ENCODE measurements at regions not wholly inside any gene's neighbourhood (a gene's known extent, or its start where the extent isn't known, plus 50 kb on each side); places are given as distances from the start of the nearest gene placed in this dataset.

DNA sequence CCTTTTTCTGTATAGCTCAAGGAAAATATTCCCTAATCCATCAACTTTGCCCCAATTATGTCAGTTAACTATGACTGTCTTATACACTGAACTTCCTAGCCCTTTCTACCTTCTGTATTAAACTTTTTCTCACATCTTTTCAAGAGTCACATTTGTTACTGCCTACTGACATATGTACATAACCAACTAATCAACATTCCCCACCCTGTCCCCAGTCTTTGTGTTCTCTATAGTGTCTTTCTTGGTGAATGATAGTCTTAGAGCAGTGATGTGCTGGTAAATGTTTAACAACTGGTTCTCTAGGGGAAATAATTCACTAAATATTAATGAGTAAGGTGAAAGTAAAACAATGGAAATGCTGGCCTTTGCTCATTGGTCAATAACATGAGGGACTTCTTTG is 61.6 kb upstream of the PIK3C3 start (continued):
- TF ChIP-seq EP300 (IDR thresholded peaks at IDR 0.05; ENCODE audit: borderline replicate concordance in 1 of 2, low read depth in 2 of 2, low read length in 2 of 2) = no peak
- TF ChIP-seq, protein P1, sequence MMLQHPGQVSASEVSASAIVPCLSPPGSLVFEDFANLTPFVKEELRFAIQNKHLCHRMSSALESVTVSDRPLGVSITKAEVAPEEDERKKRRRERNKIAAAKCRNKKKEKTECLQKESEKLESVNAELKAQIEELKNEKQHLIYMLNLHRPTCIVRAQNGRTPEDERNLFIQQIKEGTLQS (IDR thresholded peaks at IDR 0.05; ENCODE audit: insufficient read depth, low read depth, low read length) = no peak
- TF ChIP-seq POU5F1 (IDR thresholded peaks at IDR 0.05; ENCODE audit: low read depth, low read length) = no peak

All from H1 (cell line).